Suprapubic skin (tissue), 3 donors: ENCODE measurements at regions not wholly inside any gene's neighbourhood (a gene's known extent, or its start where the extent isn't known, plus 50 kb on each side); places are given as distances from the start of the nearest gene placed in this dataset.

ENCODE experiments used
- CTCF ChIP-seq, 2 donors: fragments of 200-600 bp in 1 of 2; fragments of 450-650 bp in 1 of 2; sonication (generic) in 1 of 2; IDR thresholded peaks; one replicate each; pipeline ENCODE4 v1.5.1; 2016 to 2019; ENCODE audit warnings: antibody characterized with exemption in 2 of 2, mild to moderate bottlenecking in 1 of 2, moderate library complexity in 1 of 2
- EP300 ChIP-seq: sonication (generic); formaldehyde crosslinking; IDR thresholded peaks from one replicate; pipeline ENCODE4 v1.6.1; 2017; ENCODE audit warnings: antibody characterized with exemption

- TF ChIP-seq EP300 (no peak), CTCF (IDR thresholded peaks at IDR 0.05) (no peak)
These were observed 324.1 kb upstream of the CNTN4 start for GRCh38 chr3:1774597-1774996.
